Cerebellar nuclear complex (tissue), 1 donor: ENCODE measurements at regions not wholly inside any gene's neighbourhood (a gene's known extent, or its start where the extent isn't known, plus 50 kb on each side); places are given as distances from the start of the nearest gene placed in this dataset.

Experiments used
- DNase-seq, 2 experiments: peaks; one replicate each; lab custom pipeline; 2025; lab: John Stamatoyannopoulos, UW

- no peak for DNase-seq
These were observed 79.1 kb upstream of the ALDH1B1 start for GRCh38 chr9:38313421-38313820.

GRCh38 chr9:38312406-38312805 lies 80.1 kb upstream of the ALDH1B1 start:
- no peak for DNase-seq

GRCh38 chr9:38311382-38312270 lies 80.9 kb upstream of the ALDH1B1 start:
- DNase-seq, result no peak

- no peak for DNase-seq
These were observed 82.9 kb upstream of the ALDH1B1 start for GRCh38 chr9:38309324-38310195.

GRCh38 chr9:38308136-38308535 lies 84.4 kb upstream of the ALDH1B1 start:
- no peak for DNase-seq

- DNase-seq, result no peak
These were observed 85.6 kb upstream of the ALDH1B1 start for GRCh38 chr9:38306899-38307298.

- no peak for DNase-seq
These were observed 86.9 kb upstream of the ALDH1B1 start for GRCh38 chr9:38305582-38305981.

GRCh38 chr9:38301376-38302106 lies 91.0 kb upstream of the ALDH1B1 start:
- DNase-seq, result no peak

GRCh38 chr9:38299856-38300255 lies 92.6 kb upstream of the ALDH1B1 start:
- DNase-seq, result no peak

GRCh38 chr9:38298904-38299303 lies 93.6 kb upstream of the ALDH1B1 start:
- DNase-seq, result no peak

- DNase-seq, result no peak
These were observed 94.0 kb upstream of the ALDH1B1 start for GRCh38 chr9:38298503-38298902.

- DNase-seq, result no peak
These were observed 95.7 kb upstream of the ALDH1B1 start for GRCh38 chr9:38296807-38297206.

- DNase-seq, result no peak
These were observed 96.7 kb upstream of the ALDH1B1 start for GRCh38 chr9:38295764-38296163.

- DNase-seq, result no peak
These were observed 98.1 kb upstream of the ALDH1B1 start for GRCh38 chr9:38294220-38294960.

GRCh38 chr9:38293022-38293421 lies 99.5 kb upstream of the ALDH1B1 start:
- DNase-seq, result no peak

- no peak for DNase-seq
These were observed 100.0 kb upstream of the ALDH1B1 start for GRCh38 chr9:38292480-38292879.

GRCh38 chr9:38289866-38290245 lies 102.6 kb upstream of the ALDH1B1 start:
- no peak for DNase-seq

GRCh38 chr9:38289236-38289865 lies 103.2 kb upstream of the ALDH1B1 start:
- no peak for DNase-seq

- DNase-seq, result no peak
These were observed 104.0 kb upstream of the ALDH1B1 start for GRCh38 chr9:38288502-38288901.

GRCh38 chr9:38287420-38287985 lies 105.0 kb upstream of the ALDH1B1 start:
- no peak for DNase-seq

- no peak for DNase-seq
These were observed 105.7 kb upstream of the ALDH1B1 start for GRCh38 chr9:38286766-38287165.
